Aorta (tissue), 5 donors: ENCODE measurements at regions not wholly inside any gene's neighbourhood (a gene's known extent, or its start where the extent isn't known, plus 50 kb on each side); places are given as distances from the start of the nearest gene placed in this dataset.

ENCODE experiments used
- ATAC-seq: fragments of 200-7000 bp; cut with Tn5 transposase; one replicate; pipeline ENCODE4 v1.9.1; 2022; ENCODE audit warnings: moderate library complexity; ENCODE audit not compliant: low FRiP score
- DNase-seq, 2 donors: peaks; one replicate each; pipeline ENCODE4 v3.0.0-alpha.2; 2020
- H3K27ac ChIP-seq, 2 donors: one replicate each; pipeline ENCODE4 v1.5.1; 2013; ENCODE audit warnings: low read length in 2 of 2, mild to moderate bottlenecking in 2 of 2, moderate library complexity in 2 of 2, control low read depth in 1 of 2, inconsistent platforms in 1 of 2, low read depth in 1 of 2
- H3K27me3 ChIP-seq, 2 donors: one replicate each; pipeline ENCODE4 v1.6.1; 2013; ENCODE audit warnings: control low read depth in 1 of 2, low read length in 1 of 2, mild to moderate bottlenecking in 1 of 2, moderate library complexity in 1 of 2; ENCODE audit not compliant: insufficient read depth in 2 of 2, control insufficient read depth in 1 of 2
- H3K36me3 ChIP-seq, 2 donors: one replicate each; pipeline ENCODE4 v1.6.1; 2013; ENCODE audit warnings: control low read depth in 1 of 2, low read length in 1 of 2, mild to moderate bottlenecking in 1 of 2; ENCODE audit not compliant: insufficient read depth in 2 of 2, control insufficient read depth in 1 of 2
- H3K4me1 ChIP-seq, 2 donors: one replicate each; pipeline ENCODE4 v1.6.1; 2013; ENCODE audit warnings: low read length in 2 of 2, control low read depth in 1 of 2, mild to moderate bottlenecking in 1 of 2, moderate library complexity in 1 of 2; ENCODE audit not compliant: insufficient read depth in 2 of 2, control insufficient read depth in 1 of 2
- H3K4me3 ChIP-seq, 2 donors: one replicate each; pipeline ENCODE4 v1.5.1; 2013; ENCODE audit warnings: low read length in 2 of 2, control low read depth in 1 of 2, mild to moderate bottlenecking in 1 of 2
- H3K9me3 ChIP-seq: one replicate; pipeline ENCODE4 v1.6.1; 2013; ENCODE audit warnings: mild to moderate bottlenecking, low read length; ENCODE audit not compliant: control insufficient read depth
- WGBS, 2 donors: extraction: QIAGEN DNeasy Blood & Tissue Kit; methylation state at CpG; one replicate each; pipeline ENCODE4 v1.1.7; 2013; 5-methylcytosine and 5-hydroxymethylcytosine counted together
- intact Hi-C, 2 donors: fragments of 100-400 bp; cut with DNase I; formaldehyde crosslinking; loops; one replicate each; pipeline versions ENCODE4 v1.14.2 to v1.15.0; 2022
- donor health status: healthy with polysubstance abuse.
- donor health status: Bipolar disorder and iron deficiency.
- donor health status: DM: no; HTN: no; CAD: no.
- donor health status: DM: no; HTN: no; CAD: no.
- donor health status: DM: yes; HTN: yes; CAD: no.

DNA sequence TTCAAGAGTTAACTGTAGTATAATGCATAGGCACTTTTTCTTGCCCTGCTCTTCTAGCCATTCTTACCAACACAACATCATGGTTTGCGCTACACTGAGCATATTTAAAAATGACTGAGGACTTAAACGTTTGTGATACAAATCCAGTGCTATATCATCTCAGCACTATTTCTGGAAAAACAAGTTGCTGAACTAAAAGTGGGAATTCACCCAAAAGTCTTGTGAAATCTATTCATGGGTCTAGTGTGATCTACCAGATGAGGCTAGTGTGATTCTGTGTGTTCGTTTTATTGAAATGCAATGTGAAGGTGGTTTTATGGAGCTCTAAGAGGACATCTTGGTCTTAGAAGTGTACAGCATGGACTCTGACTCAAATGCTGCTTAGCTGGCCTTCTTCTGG is 584.6 kb upstream of the POM121L12 start:
- Histone ChIP-seq H3K27me3 (no peaks in the 10 kb centered on the region), H3K4me3 (no peak overlapping the region), H3K4me1 (no peaks in the 10 kb centered on the region), H3K27ac (no peak overlapping the region), H3K36me3 (no peaks in the 10 kb centered on the region), H3K9me3 (peaks cover 2% of the 10 kb centered on the region)
- WGBS, 2 donors: 41 to 46% methylated on average over 3 of the region's 3 CpGs
- ATAC-seq (no peak), DNase-seq (no peak)
- intact Hi-C loops: no loop called here

DNA sequence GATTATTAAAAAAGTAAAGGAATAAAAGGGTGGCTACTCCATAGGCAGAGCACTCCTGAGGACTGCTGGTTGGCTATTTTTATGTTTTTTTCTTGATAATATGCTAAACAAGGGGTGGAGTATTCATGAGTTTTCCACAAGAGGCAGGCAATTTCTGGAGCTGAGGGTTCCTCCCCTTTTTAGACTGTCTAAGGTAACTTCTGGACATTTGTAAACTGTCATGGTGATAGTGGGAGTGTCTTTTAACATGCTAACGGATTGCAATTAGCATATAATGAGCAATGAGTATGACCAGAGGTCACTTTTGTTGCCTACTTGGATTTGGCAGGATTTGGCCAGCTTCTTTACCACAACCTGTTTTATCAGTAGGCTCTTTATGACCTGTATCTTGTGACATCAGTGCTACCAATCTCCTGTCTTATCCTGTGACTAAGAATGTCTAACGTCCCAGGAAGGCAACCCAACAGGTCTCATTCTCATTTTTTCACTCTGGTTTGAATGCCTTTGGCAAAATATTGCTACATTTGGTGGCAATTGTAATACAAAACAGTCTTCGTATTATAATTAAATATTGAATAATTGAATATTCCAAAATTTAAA is 587.8 kb upstream of the POM121L12 start:
- 48 to 70% methylated on average over 3 of the region's 3 CpGs for WGBS, 2 donors
- no peaks in the 10 kb centered on the region for H3K4me1 ChIP-seq
- no peaks in the 10 kb centered on the region for H3K36me3 ChIP-seq
- peaks cover 2% of the 10 kb centered on the region for H3K9me3 ChIP-seq
- intact Hi-C loops: no loop called here
- no peak for DNase-seq
- no peaks in the 10 kb centered on the region for H3K27me3 ChIP-seq
- ATAC-seq: no peak
- H3K27ac ChIP-seq: no peak overlapping the region
- no peak overlapping the region for H3K4me3 ChIP-seq

DNA sequence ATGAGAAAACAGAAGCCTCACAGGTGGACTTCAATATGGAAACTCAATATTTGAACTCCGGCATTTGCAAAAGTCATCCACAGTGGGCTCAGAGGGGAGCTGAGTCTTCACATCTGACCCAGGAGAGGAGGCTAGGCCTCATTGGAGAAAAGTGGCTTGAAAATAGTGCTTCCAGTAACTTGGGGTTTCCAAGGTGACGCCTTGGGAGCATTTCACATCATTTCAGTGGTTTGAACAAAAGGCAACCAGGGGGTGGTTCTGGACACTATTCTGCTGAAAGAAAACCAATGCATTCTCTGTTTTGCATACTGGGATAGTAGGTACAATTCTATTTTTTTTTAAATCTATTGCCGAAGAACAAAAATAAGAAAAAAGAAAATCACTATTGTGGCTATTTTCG is 599.2 kb upstream of the POM121L12 start:
- H3K27me3 ChIP-seq: no peaks in the 10 kb centered on the region
- no peak overlapping the region for H3K4me3 ChIP-seq
- no peaks in the 10 kb centered on the region for H3K36me3 ChIP-seq
- 96 to 97% methylated on average over 4 of the region's 4 CpGs for WGBS, 2 donors
- H3K9me3 ChIP-seq: no peaks in the 10 kb centered on the region
- DNase-seq (no peak), ATAC-seq (no peak)
- no peaks in the 10 kb centered on the region for H3K4me1 ChIP-seq
- intact Hi-C loops: no loop called here
- no peak overlapping the region for H3K27ac ChIP-seq

DNA sequence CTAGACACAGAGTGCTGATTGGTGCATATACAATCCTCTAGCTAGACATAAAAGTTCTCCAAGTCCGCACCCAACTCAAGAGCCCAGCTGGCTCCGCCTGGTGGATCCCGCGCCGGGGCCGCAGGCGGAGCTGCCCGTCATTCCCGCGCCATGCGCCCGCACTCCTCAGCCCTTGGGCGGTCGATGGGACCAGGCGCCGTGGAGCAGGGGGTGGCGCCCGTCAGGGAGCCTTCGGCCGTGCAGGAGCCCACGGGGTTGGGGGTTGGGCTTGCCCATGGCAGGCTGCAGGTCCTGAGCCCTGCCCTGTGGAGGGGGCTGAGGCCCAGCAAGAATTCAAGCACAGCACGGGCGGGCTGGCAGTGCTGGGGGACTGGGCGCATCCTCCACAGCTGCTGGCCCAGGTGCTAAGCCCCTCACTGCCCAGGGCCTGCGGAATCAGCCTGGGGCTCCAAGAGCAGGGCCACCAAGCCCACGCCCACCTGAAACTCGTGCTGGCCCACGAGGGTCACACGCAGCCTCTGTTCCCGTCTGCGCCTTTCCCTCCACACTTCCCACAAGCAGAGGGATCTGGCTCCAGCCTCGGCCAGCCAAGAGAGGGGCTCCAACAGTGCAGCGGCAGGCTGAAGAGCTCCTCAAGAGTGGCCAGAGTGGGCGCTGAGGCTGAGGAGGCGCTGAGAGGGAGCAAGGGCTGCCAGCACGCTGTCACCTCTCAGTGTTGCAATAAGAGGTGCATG is 604.2 kb upstream of the POM121L12 start:
- Histone ChIP-seq H3K36me3 (no peaks in the 10 kb centered on the region), H3K9me3 (no peaks in the 10 kb centered on the region), H3K27me3 (no peaks in the 10 kb centered on the region), H3K4me3 (no peak overlapping the region), H3K27ac (no peak overlapping the region), H3K4me1 (no peaks in the 10 kb centered on the region)
- intact Hi-C loops: no loop called here
- 94 to 98% methylated on average over 36 of the region's 36 CpGs for WGBS, 2 donors
- no peak for ATAC-seq
- no peak for DNase-seq

DNA sequence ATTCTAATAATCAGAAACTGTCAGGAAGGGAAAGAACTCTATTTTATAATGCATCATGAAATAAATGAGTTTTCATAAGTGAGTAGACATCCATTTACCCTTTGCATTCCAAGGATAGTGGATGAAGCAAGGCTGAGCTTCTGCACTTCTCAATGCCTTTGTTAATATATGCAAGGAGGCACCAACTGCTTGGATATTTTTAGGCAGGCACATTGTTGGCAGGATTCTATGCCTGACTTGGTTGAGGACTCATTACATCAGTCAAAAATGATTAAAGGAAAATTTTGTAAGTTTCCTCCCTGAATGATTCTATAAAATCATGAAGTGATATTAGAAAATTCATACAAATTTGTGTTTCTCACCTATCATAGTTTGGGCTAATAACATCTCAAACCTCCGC is 612.2 kb upstream of the POM121L12 start:
- Histone ChIP-seq H3K4me3 (no peak overlapping the region), H3K9me3 (no peaks in the 10 kb centered on the region), H3K4me1 (no peaks in the 10 kb centered on the region), H3K36me3 (no peaks in the 10 kb centered on the region), H3K27me3 (no peaks in the 10 kb centered on the region), H3K27ac (no peak overlapping the region)
- DNase-seq (no peak), ATAC-seq (no peak)
- intact Hi-C loops: no loop called here
- 93 to 99% methylated on average over 1 of the region's 1 CpG for WGBS, 2 donors

DNA sequence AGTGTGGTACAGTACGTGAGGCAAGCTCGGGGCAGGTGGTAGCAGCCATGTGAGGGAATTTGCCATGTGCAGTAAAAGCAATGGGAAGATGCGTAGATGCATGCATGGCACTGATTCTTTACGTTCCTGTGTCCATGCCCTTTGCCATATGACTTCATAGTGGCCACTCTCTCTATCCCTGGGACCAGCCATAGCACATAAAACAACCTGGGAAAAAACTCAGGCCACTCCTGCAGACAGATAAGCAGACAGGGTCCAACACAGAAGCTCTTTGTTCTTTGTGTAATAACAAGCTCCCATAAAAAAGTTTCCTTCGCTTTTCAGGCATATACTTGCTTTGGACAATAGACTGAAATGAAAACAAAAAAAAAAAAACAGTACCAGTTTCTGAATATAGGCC is 622.4 kb upstream of the POM121L12 start:
- H3K27ac ChIP-seq: no peak overlapping the region
- intact Hi-C loops: no loop called here
- no peaks in the 10 kb centered on the region for H3K4me1 ChIP-seq
- ATAC-seq (no peak), DNase-seq (no peak)
- no peak overlapping the region for H3K4me3 ChIP-seq
- H3K27me3 ChIP-seq: no peaks in the 10 kb centered on the region
- no peaks in the 10 kb centered on the region for H3K36me3 ChIP-seq
- peaks cover 1% of the 10 kb centered on the region for H3K9me3 ChIP-seq
- 77 to 89% methylated on average over 5 of the region's 5 CpGs for WGBS, 2 donors

DNA sequence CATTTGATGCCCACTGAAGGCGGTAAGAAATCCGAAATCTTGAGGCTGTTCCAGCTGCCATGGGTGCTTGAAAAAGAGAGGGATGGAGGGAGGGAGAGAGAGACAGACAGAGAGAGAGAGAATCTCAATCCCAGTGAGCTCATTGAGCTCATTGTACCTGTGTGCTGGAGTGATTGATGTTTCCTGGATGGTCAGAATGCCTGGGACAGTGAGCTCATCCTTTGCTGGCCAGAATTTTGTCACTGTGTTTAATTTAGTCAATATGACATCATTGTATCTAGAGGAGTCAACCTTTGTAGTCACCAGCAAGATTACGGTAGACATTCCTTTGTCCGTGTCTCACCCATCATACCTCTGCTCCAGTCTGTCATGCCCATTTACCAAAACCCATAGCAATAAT is 625.4 kb upstream of the POM121L12 start:
- Histone ChIP-seq H3K9me3 (peaks cover 1% of the 10 kb centered on the region), H3K27me3 (no peaks in the 10 kb centered on the region), H3K4me3 (no peak overlapping the region), H3K27ac (no peak overlapping the region), H3K36me3 (no peaks in the 10 kb centered on the region), H3K4me1 (no peaks in the 10 kb centered on the region)
- DNase-seq (no peak), ATAC-seq (no peak)
- WGBS, 2 donors: 93 to 94% methylated on average over 4 of the region's 4 CpGs
- intact Hi-C loops: no loop called here

DNA sequence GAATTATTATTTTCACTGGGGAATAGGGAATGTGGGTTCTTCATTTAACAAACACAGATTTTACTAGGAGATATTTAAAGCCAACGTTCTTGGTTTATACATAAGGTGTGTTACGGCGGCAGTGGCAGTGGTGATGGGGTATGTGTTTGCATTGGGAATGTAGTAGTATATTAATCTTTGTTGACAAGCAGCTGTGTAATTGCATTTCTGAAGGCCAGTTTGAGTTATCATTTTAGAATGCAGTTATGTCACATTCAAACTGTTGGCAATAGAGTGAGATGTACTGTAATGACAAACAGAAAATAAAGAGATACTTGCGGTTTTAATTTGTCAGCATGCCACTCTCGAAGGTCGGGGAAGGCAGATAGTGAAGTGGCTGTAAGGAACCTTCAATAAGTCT is 628.6 kb upstream of the POM121L12 start:
- Histone ChIP-seq H3K36me3 (no peaks in the 10 kb centered on the region), H3K9me3 (peaks cover 1% of the 10 kb centered on the region), H3K4me3 (no peak overlapping the region), H3K27me3 (no peaks in the 10 kb centered on the region), H3K4me1 (no peaks in the 10 kb centered on the region), H3K27ac (no peak overlapping the region)
- intact Hi-C loops: no loop called here
- no peak for DNase-seq
- no peak for ATAC-seq
- 78 to 86% methylated on average over 6 of the region's 6 CpGs for WGBS, 2 donors

DNA sequence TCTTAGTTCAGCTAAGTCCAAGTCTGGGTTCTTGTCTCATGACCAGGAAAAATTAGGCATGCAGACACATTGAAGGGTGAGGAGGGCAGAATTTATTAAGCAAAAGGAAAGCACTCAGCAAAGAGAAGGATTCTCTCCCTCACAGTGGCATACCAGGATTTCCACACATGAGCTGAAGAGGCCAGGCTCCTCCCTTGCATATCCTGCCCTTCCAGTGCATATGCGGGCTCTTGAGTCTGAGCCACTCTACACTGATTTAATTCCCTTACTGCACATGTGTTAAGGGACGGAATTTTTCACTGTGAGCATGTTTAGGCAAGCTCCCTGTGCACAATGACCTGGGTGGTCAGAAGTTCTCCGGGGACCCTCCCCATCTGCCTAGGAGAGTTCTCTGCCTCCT is 652.7 kb upstream of the POM121L12 start:
- ATAC-seq (no peak), DNase-seq (no peak)
- H3K4me1 ChIP-seq: no peaks in the 10 kb centered on the region
- H3K9me3 ChIP-seq: peaks cover 1% of the 10 kb centered on the region
- 90 to 92% methylated on average over 3 of the region's 3 CpGs for WGBS, 2 donors
- no peak overlapping the region for H3K27ac ChIP-seq
- H3K27me3 ChIP-seq: no peaks in the 10 kb centered on the region
- intact Hi-C loops: no loop called here
- H3K4me3 ChIP-seq: no peak overlapping the region
- H3K36me3 ChIP-seq: no peaks in the 10 kb centered on the region
